ENCODE measurements at regions not wholly inside any gene's neighbourhood (a gene's known extent, or its start where the extent isn't known, plus 50 kb on each side); places are given as distances from the start of the nearest gene placed in this dataset.

DNA sequence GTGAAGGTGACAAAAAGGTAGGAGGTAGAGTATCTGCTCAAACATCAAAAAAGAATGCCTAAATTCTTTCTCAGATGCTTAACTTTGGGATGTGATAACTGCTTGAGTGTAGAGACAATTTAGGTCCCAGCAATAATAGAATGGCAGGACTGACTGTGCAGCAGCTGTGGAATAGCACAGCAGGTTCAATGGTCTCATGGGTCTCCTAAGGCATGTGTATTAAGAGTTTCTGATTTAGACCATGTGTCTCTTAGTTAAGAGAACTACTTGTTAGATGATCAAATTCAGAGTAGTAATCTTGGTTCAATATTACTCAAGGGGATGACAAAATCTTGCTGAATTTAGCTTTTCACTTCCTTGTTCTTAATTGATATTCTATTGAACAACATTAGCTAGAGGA, 72.0 kb downstream of the ALX1 start:
- no peak for DNase-seq (ENCODE audit: low spot score)

DNA sequence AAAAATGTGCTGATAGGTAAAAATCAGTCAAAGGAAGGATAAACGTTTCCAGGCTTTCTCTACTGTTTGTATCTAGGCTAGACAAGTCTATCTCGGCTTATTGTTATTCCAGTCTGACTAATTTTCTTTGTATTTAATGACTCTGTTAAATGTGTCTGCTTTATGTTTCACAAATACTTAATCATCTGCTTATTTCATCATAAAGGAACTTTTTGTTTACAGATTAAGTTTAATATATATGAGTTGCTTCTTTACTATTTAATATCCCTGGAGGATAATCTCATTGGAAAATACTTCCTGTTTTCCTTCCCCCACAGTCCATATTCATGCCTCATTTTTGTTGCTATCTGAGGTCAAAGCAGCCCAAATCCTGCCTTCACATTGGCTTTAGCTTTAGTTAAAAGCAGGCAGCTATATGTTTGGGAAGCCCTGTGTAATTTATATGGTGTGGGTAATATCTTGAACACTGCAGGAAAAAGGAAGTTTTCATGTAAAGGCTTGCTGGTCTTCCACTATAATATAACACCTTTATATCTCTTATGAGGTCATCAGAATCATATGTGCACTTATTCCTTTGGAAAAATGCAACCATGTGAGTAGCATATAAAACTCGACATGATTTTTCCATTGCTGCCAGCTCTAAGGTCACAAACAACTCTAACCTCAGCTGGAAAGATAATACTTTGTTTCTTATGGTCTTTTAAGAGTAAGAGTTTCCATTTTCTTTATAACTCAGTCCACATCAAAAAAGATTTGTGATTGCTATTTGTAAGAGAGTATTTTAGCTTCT, 76.8 kb downstream of the ALX1 start:
- DNase-seq (ENCODE audit: low spot score): no peak

DNA sequence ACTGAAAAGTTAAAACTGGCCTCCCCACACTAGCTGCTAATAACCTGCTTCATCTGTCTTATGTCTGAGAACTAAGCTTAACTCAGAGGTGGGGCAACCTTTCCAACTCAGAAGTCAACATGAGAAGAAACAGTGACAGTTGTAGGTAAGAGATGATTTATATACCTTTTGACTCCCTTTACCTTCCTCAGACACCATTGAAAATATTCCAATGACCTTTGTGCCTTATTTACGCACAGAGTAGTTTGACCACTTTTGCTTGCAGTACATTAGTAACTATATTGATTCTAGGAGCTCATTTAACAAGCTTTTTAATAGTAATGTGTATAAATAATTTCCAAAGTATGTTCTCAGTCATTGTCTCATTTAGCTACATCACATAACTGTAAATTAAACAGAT, 77.6 kb downstream of the ALX1 start:
- DNase-seq (ENCODE audit: low spot score): no peak

DNA sequence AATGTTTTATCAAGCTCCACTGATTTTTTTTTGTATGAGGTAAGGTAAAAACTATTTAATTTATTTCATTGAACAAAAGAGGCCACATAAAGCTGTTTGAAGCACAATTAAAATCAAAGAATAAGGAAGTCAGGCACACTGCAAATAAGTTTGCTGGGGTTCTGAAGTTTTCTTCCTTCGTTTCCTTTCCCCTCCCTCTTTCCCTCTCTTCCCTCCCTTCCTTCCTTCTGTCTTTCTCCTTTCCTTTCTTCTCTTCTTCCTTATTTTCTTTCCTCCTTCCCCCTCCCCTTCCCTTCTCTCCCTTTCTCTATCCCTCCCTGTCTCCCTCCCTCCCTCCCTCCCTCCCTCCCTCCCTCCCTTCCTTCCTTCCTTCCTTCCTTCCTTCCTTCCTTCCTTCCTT, 78.7 kb downstream of the ALX1 start:
- DNase-seq (ENCODE audit: low spot score): no peak

DNA sequence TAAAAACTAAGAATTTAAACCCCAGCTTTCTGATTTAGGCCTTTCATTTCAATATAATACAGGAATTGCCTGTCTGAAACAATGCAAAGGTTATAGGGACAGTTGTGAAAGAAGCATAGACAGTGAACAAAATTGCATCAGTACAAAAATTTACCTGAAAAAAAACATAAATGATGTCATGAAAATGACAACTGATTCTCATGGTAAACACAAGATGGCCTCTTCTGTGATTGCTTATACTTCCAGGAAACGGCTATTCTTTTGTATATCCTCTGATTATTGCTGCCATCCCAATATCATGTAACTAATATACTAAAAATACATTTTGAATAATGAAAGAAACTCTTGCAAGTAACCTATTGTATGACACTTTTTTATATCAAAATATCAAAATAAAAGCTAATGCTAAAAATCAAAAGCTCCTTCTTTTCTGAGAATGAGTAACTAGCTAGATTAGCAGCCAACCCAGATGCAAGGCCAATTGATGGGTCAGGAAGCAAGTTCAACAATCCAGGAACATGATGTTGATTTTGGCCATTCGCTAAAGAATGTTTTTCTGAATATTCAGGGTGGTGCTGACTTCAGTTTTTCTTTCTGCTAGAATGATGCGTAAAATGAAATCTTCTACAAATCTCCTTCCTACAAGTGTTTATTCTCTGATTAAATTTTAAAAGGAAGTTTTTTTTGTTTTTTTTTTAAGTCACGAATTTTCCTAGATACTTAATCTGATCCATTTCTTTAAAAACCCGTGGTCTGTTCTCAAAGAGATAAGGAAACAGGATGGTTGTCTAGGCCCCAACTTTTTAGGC, 83.6 kb downstream of the ALX1 start:
- DNase-seq (ENCODE audit: low spot score): no peak

DNA sequence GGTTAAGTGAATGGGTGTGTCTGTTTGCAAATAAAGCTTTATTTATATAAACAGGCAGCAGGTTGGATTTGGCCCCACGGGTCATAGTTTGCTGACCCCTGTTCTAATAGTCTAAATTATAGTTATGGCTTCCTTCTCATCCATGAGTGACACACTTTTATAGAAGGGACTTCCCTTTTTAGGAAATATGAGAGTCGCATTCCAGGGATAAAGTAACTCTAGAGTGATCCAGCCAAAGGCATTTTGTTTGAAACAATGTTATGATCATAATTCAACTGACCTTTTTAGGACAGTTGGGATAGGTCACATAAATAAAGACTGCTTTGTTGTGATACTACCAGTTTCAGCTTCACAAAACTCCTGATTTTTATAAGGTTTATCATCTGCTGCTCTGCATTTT, 87.9 kb downstream of the ALX1 start:
- DNase-seq (ENCODE audit: low spot score): no peak

DNA sequence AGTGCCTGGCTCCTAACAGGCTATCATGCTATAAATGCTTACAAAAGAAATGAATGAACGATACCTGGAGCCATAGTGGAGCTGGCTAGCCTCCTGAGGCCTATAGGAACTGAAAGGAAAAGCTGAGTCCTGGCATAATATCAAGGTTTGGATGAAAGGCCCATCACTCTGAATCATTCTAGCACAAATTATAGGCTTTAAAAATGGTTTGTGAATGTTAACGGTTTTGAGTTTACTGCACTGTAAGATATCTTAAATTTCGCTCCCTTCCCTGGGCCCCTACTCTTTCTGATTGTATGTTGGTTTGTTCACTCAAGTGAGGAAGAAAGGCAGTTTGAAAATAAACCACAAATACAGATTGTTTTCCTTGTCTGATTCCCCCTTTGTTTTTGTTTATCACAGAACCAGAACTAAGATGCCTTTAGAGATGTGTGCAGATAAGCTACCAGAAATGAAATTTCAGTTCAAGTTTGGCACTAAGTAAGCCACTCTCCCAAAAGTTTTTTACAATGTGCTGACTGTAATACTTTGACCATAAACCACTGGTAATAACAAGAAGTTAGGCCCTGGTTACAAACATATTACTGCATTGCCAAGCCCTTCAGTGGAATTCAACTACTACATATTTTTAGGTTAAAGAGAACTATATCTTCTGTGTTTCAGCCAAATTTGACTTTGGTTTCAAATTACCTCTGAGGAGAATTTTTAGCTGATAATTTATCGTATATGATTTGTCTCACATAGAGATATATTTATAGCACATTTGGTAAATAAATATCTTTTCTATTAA, 89.5 kb downstream of the ALX1 start:
- no peak for DNase-seq (ENCODE audit: low spot score)

DNA sequence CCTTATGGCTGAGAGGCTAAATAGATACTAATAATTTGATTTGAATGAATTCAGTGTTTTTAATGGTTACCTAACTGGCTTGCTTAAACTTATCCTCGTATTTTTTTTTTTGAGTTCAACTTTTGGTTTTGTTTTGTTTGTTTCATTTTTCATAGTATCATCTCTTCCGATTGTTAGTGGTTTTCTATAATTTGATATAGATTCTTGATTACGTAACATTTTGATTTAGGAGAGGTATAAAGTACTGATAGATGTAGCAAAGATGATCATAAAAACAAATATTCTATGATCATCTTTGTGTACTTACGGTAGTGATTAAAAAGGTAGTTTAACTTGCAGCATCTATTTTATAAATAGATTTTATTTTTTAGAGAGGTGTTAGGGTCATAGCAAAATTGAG, 93.0 kb downstream of the ALX1 start:
- no peak for DNase-seq (ENCODE audit: low spot score)

DNA sequence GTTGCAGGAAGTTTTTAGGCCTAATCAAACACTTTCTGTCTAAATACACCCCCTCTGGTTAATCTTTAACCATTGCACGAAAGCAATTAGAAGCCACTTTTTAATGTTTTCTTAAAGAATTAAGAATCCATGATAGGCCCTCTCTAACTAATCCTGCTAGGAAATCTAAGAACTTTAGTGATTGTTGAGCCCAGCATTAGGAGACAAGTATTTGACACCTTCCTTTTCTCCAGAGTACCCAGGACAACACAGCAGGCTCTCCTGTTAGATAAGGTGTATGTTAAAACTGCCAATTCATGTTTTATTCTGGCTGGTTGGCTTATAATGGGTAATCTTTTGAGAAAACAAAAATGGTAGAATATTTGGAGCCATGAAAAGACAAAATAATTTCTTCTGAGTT, 95.0 kb downstream of the ALX1 start:
- DNase-seq (ENCODE audit: low spot score): no peak

DNA sequence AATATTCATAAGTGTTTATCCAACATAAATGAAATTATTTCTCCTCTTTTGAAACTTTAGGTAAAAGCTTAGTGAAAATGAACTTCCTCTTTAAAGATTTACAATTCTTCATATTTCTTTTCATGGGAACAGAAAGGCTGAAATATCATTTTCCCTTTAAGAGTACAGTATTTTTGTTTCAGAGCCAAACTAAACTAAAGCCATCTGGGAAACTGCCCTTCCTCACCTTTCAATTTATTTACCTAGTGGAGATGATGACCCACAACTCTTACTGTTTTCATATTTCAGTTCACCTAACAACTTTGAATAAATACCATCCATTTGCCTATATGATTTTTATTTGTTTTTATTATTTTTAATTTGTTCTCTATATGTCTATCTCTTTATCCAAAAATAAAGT, 105.4 kb downstream of the ALX1 start:
- no peak for DNase-seq (ENCODE audit: low spot score)

DNA sequence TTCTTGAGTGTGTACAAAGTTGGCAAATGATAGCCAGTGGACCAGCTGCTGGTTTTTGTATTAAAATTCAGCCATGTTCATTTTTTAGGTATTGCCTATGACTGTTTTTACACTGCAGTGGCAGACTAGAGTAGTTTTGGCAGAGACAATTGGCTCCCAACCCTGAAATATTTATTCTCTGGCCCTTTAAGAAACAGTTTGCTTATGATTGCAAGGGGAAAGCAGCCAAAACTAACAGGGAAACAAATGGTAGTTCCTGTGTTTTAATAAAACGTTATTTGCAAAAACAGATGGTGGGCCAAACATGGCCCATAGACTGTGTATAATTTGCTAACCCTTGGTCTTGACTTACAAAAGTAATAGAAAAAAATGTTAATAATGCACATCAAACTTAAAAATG, 110.2 kb downstream of the ALX1 start:
- DNase-seq (ENCODE audit: low spot score): no peak

DNA sequence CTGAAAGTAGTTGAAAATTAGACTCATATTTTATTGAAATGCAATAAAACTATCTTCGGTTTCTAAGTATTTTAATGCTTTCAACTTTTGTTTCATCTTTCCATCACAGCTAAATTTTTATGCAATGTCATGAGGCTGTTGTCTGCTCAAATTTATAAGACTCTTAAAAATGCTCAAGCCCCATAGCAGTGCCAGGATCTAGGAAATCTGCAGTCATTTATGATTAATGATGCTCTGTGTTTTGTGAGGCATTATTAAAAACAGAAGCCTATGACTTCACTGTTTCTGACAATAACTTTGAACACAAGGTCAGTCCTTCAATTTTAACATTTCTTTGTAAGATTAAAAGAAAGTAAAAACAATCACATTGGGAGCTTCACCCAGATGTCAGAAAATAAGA, 112.5 kb downstream of the ALX1 start:
- no peak for DNase-seq (ENCODE audit: low spot score)

DNA sequence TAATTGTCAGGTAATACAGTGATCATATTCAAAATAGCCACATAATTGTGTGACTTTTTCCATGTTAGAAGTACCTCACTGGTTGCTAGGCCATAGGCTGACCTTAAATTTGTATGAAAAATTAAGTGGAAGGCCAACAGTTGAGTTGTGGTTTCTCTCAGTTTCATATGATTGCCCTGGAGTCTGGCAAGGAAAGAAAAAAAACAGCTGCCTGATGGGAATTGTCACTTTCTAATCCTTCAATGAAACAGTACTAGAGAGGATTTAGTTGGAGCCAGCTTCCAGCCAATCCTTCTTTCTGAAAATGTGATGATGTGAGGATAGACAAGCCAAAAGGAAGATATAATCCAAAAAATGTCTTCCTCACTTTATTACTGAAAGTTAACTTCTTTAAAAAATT, 113.6 kb downstream of the ALX1 start:
- DNase-seq (ENCODE audit: low spot score): no peak

DNA sequence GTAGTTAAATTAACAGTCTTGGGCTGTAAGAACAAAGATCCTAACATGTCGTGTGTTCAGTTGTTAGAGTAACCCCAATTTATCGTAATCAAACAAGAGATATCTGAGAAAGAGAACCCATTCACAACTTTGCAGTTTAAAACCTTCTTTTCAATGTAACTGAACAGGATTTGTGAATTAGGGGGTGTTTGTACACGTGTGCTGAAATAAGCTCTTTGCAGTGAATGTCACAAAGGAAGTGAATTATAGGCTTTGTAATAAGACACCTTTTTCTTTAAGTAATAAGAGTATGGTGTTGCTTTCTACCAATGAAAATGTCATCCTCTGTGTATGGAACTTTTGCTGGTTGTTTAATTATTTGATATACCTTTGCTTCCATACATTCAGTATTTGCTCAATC, 114.0 kb downstream of the ALX1 start:
- DNase-seq (ENCODE audit: low spot score): no peak

DNA sequence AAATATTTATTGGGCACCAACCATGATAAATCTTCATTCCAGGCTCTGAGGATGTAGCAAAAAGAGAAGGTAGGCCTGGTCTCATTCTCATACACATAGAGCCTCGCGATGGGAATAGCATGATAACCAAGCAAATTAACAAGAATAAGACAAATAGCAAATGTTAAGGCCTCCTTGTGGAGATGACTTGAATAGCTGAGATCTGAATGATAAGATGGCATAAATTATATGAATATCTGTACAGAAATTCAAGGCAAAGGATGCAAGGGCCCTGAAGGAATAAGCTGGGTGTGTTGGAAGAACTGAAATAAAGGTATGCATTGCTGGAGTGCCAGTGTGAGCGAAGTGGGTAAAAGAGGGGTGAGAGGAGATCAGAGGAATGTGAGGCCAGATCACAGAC, 114.8 kb downstream of the ALX1 start:
- DNase-seq (ENCODE audit: low spot score): no peak

DNA sequence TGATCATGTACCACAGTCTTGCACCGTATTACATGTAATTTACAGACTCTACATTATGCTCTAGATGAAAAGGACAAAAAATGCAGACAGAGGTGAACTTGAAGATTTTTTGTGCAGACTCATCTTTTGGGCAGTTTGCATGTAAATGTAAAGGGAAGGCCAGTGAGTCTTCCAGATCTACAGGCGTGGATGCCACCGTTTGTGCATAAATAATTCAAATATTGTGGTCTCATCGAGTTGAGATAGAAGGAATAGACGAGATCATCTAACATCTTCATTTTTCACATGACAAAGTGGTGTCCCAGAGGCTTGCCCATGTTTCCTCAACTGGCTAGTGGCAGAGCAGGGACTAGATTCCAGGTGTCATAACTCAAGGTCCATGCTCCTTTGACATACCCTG, 125.2 kb downstream of the ALX1 start:
- DNase-seq (ENCODE audit: low spot score): no peak

DNA sequence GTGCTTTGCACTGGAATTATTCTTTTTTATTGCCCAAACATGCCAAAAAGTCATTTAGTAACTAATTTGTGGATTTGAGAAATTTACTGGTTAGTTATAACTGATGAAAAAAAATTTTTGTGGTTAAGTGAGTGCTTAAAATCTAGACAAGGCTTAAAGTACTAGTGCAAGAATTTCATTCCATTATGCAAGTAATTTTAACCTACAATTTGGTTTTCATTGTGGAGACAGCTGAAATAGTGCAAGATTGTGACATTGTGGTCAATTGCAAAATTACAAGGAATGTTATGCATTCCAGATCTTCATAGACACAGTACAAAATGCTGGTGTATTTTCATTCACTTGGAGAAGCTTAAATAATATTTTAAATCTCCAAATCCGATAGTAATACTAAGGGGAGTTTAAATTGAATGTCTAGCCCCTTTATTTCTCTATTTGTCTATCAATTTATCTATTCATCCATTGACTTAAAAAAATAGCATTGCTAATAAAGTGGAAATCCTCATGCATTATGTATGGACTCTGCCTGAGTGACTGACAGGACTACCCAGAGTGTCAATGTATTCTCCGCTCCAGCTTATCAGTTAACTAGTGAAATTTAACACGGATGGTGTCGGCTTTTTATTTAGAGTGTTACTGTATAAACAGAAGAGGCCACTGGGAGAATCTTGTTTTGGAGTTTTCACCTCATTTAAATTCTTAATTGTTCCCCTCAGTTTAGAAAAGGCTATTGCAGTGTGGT, 125.9 kb downstream of the ALX1 start:
- peak; percentile 18 for DNase-seq (ENCODE audit: low spot score)

DNA sequence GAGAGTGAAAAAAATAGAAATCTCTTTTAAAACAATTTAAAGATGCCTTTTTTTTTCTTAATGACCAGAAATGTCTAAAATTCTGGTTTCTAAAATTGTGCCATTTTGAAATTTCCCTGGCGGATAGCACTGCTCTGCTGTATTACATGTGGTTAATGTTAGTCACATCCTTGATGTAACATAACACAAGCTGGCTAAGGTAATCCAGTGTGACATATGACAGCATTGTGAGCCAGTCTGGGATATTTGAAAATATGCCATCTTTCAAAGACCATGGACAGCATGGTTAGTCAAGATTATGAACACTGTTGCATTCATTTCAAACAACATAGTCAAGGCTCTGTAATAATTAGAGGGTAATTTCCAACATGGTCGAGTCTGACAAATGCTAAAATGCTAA, 133.2 kb downstream of the ALX1 start:
- DNase-seq (ENCODE audit: low spot score): no peak

DNA sequence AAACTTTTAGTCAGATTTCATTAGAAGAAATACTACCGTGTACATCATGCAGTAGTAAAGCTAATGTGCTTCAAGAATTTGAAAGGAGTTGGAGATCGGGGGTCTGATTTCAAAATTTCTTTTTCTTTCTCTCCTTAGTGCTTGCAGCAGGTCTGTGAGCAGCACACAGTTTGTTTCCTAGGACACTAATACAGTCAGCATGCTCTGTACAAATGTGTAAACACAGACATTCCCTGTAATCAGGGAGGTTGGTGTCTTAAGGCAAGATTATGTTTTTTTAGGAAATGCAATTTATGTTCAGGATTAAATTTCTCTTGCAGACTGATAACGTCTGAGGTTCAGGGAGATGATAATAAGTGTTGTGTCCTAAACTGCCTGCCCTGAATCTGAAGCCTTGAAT, 142.7 kb downstream of the ALX1 start:
- DNase-seq (ENCODE audit: low spot score): no peak

DNA sequence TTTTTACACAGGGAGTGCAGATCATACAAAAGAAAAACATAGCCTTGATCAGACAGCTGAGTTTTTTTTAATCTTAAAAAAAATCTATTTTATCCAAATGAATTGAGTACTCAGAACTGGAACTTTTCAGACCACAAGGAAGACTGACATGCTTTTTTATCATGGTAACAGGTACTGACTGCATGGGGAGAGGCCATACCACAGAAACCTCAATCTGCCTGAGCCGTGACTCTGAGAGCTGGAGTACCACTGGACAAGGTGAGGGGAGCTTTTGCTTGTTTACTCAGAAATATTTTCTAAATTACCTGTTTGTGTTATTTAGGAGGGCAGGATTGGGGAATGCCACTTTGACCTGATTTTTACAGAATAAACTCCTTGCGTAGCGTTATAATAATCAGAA, 143.9 kb downstream of the ALX1 start:
- no peak for DNase-seq (ENCODE audit: low spot score)

DNA sequence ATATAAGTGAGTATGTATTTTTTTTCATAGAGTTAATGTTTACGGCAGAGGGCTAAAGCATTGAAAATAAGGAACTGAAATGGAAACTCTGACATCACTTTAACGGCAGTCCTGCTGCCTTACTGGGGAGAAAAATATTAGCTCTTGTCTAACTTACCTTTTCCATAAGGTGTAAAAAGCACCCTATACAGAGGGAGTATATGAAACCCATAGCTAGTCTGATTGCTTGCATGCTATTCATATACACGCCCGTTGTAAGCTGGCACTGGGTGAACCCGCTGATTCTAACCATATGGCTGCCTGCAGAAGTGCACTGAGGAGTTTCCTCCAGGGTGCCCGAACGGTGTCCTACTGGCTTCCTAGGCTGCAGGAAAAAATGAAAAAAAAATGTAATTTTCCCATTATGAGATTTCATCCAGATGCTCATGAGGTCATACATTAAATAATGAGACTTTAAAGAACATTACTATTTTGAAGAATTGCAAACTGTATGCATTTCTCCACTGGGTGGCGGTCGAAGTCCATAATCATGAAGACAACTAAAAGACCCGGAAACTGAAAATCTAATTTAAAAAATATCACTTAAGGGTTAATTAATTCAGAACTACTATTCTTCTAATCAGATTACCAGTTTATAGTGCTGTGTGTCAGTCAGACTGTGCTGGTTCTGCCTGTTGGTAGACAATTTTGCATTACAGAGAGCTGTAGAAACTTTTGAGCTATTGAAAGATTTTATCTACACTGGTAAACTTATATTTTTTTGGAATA, 144.7 kb downstream of the ALX1 start:
- DNase-seq (ENCODE audit: low spot score): no peak

DNA sequence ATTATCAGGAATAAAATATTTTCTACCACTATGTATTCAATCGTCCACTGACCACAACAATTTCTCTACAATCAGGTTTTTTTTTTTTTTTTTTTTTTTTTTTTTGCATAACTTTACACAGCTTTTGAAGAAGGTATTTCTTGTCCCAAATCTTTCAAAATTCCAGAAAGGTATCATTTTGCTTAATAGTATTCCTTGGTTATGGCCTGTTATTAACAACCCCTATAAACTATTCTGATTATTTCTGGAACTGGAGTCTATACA, 145.3 kb downstream of the ALX1 start:
- DNase-seq (ENCODE audit: low spot score): no peak
